ENCODE measurements at regions not wholly inside any gene's neighbourhood (a gene's known extent, or its start where the extent isn't known, plus 50 kb on each side); places are given as distances from the start of the nearest gene placed in this dataset.

- TF ChIP-seq POLR2A (IDR thresholded peaks at IDR 0.05; ENCODE audit: low read length) (no peak), GATA1 (IDR thresholded peaks at IDR 0.05; ENCODE audit: low read depth, low read length) (no peak)
Measured at GRCh38 chr6:55994531-55994930, 119.1 kb upstream of the BMP5 start.
